ENCODE measurements at regions not wholly inside any gene's neighbourhood (a gene's known extent, or its start where the extent isn't known, plus 50 kb on each side); places are given as distances from the start of the nearest gene placed in this dataset.

DNA sequence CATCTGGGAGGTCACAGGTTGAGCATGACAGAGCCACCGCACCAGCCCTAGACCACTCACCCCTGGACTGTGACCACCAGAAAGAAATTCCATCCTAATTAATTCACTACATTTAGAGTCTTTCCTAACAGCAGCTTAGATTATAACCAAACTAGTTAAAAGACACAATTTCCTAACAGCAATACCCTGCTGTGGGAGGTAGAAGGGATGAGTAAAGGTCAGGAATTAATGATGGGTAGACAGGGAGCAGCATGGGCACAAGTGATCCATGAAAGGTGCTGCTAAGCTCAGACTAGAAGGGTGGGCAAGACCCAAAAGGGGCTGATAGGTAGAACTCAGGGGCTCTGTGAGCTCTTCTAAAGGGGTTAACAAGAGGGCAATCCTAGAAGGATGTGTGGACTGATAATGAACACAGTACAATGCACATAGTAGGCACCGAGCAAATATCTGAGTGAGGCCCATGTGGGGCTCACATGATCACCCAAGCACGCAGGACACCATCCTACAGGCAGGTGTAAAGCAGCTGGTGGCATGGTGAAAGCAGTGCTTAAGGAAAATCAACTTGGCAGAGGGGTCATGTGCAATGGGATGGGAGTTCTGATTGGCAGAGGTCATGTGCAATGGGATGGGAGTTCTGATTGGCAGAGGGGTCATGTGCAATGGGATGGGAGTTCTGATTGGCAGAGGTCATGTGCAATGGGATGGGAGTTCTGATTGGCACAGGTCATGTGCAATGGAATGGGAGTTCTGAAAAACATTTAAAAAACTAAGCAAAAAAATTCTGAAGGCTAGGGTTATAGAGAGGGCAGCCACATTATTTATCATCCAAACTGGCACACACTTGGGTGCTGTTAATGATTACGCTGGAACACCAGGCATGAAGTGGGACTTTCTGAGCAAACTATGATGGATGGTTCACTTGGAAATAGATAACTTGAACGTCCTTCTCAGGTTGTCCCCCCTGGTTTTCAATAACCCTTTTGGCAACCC lies 188.2 kb upstream of the FOXQ1 start:
- no TSS peak for BruUV-seq (replicated peaks)
- intact Hi-C loops (cut with micrococcal nuclease) = no loop called here
- H4K20me1 ChIP-seq (ENCODE audit: insufficient read depth) = no peaks in the 10 kb centered on the region
- no peak overlapping the region for H3K4me3 ChIP-seq (replicated peaks in 1 of 2; ENCODE audit: low read depth in 1 of 2, low read length in 2 of 2)
- H2AFZ ChIP-seq (ENCODE audit: low read depth, low read length, poor library complexity, severe bottlenecking) = no peak overlapping the region
- no peaks in the 10 kb centered on the region for H3K9me2 ChIP-seq (ENCODE audit: insufficient read depth)
- H3K4me1 ChIP-seq (ENCODE audit: control insufficient read depth in 1 of 2, insufficient read depth in 2 of 2, low read length in 2 of 2) = no peaks in the 10 kb centered on the region
- H3K27me3 ChIP-seq (ENCODE audit: insufficient read depth, low read length) = 0 out of 2 replicates have a peak, but pooled peaks cover 3% of the 10 kb centered on the region
- H3K36me3 ChIP-seq (ENCODE audit: control insufficient read depth in 1 of 2, insufficient read depth in 2 of 2, low read length in 2 of 2) = no peaks in the 10 kb centered on the region
- ChIA-PET POLR2A (no interaction called here), RAD21 (ENCODE audit: low non-redundant PET in 1 of 2, low total read pairs in 2 of 2, uncharacterized antibody in 2 of 2, unreplicated experiment in 2 of 2) (no interaction called here), CTCF (no interaction called here)
- no peak overlapping the region for H3K27ac ChIP-seq (ENCODE audit: low read depth, low read length)
- H3K9me3 ChIP-seq (ENCODE audit: control insufficient read depth in 1 of 2, insufficient read depth in 1 of 2, low read depth in 1 of 2, low read length in 2 of 2) = no peaks in the 10 kb centered on the region
- DNase-seq (ENCODE audit: low read depth, low spot score) = no peak
- no peaks in the 10 kb centered on the region for H3K79me2 ChIP-seq (ENCODE audit: insufficient read depth, low read length)
- no peak overlapping the region for H3K4me2 ChIP-seq (ENCODE audit: low read length)
- no peak for ATAC-seq
- no peak overlapping the region for H3K9ac ChIP-seq (ENCODE audit: low read length)
- no peak for TF ChIP-seq YY1 (IDR thresholded peaks at IDR 0.05; ENCODE audit: extremely low read depth, insufficient replicate concordance, low read depth, low read length)

GRCh38 chr6:1122083-1122482 lies 189.8 kb upstream of the FOXQ1 start:
- H2AFZ ChIP-seq (ENCODE audit: low read depth, low read length, poor library complexity, severe bottlenecking) = no peak overlapping the region
- H3K9ac ChIP-seq (ENCODE audit: low read length) = no peak overlapping the region
- H3K9me3 ChIP-seq (ENCODE audit: control insufficient read depth in 1 of 2, insufficient read depth in 1 of 2, low read depth in 1 of 2, low read length in 2 of 2) = no peaks in the 10 kb centered on the region
- no peak overlapping the region for H3K4me2 ChIP-seq (ENCODE audit: low read length)
- no TSS peak for BruUV-seq (replicated peaks)
- H3K4me3 ChIP-seq (replicated peaks in 1 of 2; ENCODE audit: low read depth in 1 of 2, low read length in 2 of 2) = no peak overlapping the region
- no peak overlapping the region for H3K27ac ChIP-seq (ENCODE audit: low read depth, low read length)
- POLR2A ChIA-PET = no interaction called here
- no peaks in the 10 kb centered on the region for H3K9me2 ChIP-seq (ENCODE audit: insufficient read depth)
- no peaks in the 10 kb centered on the region for H4K20me1 ChIP-seq (ENCODE audit: insufficient read depth)
- RAD21 ChIA-PET (ENCODE audit: low non-redundant PET in 1 of 2, low total read pairs in 2 of 2, uncharacterized antibody in 2 of 2, unreplicated experiment in 2 of 2) = no interaction called here
- ATAC-seq (no peak), DNase-seq (ENCODE audit: low read depth, low spot score) (no peak)
- no peaks in the 10 kb centered on the region for H3K36me3 ChIP-seq (ENCODE audit: control insufficient read depth in 1 of 2, insufficient read depth in 2 of 2, low read length in 2 of 2)
- H3K4me1 ChIP-seq (ENCODE audit: control insufficient read depth in 1 of 2, insufficient read depth in 2 of 2, low read length in 2 of 2) = no peaks in the 10 kb centered on the region
- TF ChIP-seq, protein P1, sequence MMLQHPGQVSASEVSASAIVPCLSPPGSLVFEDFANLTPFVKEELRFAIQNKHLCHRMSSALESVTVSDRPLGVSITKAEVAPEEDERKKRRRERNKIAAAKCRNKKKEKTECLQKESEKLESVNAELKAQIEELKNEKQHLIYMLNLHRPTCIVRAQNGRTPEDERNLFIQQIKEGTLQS (IDR thresholded peaks at IDR 0.05) = no peak
- TF ChIP-seq SP1 (IDR thresholded peaks at IDR 0.05; ENCODE audit: low read depth) = no peak
- TF ChIP-seq TCF7L2 (IDR thresholded peaks at IDR 0.05; ENCODE audit: borderline replicate concordance, extremely low read depth, insufficient read depth, insufficient read length) = no peak
- no peak for TF ChIP-seq FOSL1 (IDR thresholded peaks at IDR 0.05; ENCODE audit: low read depth)
- no peak for TF ChIP-seq POLR2A (IDR thresholded peaks at IDR 0.05; ENCODE audit: borderline replicate concordance, extremely low read depth, insufficient read depth, insufficient read length)
- TF ChIP-seq CBX3 (IDR thresholded peaks at IDR 0.05; ENCODE audit: low read depth) = no peak
- no peak for TF ChIP-seq YY1 (IDR thresholded peaks at IDR 0.05; ENCODE audit: extremely low read depth, insufficient replicate concordance, low read depth, low read length)
- no peak for TF ChIP-seq POLR2AphosphoS5 (IDR thresholded peaks at IDR 0.05; ENCODE audit: low read depth, low read length)
- no peaks in the 10 kb centered on the region for H3K79me2 ChIP-seq (ENCODE audit: insufficient read depth, low read length)
- CTCF ChIA-PET = no interaction called here
- H3K27me3 ChIP-seq (ENCODE audit: insufficient read depth, low read length) = 0 out of 2 replicates have a peak, but pooled peaks cover 3% of the 10 kb centered on the region
- intact Hi-C loops (cut with micrococcal nuclease) = no loop called here
